HepG2 (cell line): ENCODE measurements at regions not wholly inside any gene's neighbourhood (a gene's known extent, or its start where the extent isn't known, plus 50 kb on each side); places are given as distances from the start of the nearest gene placed in this dataset.

Experiments used
- ATAC-seq: fragments of 200-7000 bp; cut with Tn5 transposase; 3 replicates; pipeline ENCODE4 v1.9.1; 2020; ENCODE audit warnings: mild to moderate bottlenecking, moderate library complexity
- BruUV-seq: library from RNA; stranded (reverse); fragments of 400-500 nt; replicated peaks from 2 replicates; lab custom pipeline; 2021; lab: Mats Ljungman, UMichigan
- CTCF ChIA-PET: fragments of 300-600 bp; formaldehyde crosslinking; extraction: SDS; loops from one replicate; lab custom pipeline; 2021; ENCODE audit warnings: low total read pairs, inconsistent platforms, low intra/inter-chr PET ratio; lab: Yijun Ruan, JAX
- POLR2A ChIA-PET: fragments of 350-600 bp; sonication (Branson Sonifier 250); formaldehyde crosslinking; loops from one replicate; lab custom pipeline; 2020; ENCODE audit warnings: antibody characterized with exemption, inconsistent platforms; lab: Yijun Ruan, JAX
- DNase-seq: peaks from one replicate; pipeline ENCODE4 v3.0.0-alpha.2; 2015; ENCODE audit warnings: low spot score
- FAIRE-seq: peaks from 3 replicates; lab custom pipeline; 2011; peaks lifted over from hg19 to GRCh38; lab: Jason Lieb, UNC
- H2AFZ ChIP-seq: one replicate; pipeline ENCODE4 v1.6.1; 2011; ENCODE audit warnings: low read length, inconsistent platforms
- H3K27ac ChIP-seq: fragments of 300-600 bp; 3 replicates; pipeline ENCODE4 v1.8.0; 2011; ENCODE audit warnings: mixed run types, mild to moderate bottlenecking, mixed read lengths, low read length, inconsistent platforms; ENCODE audit not compliant: insufficient read depth; ENCODE audit errors: extremely low read length
- H3K27me3 ChIP-seq, 2 experiments: fragments of 200-600 bp in 1 of 2; 2 replicates in 1 of 2; 3 replicates in 1 of 2; pipeline versions ENCODE4 v1.6.0 to v1.8.0; 2011; ENCODE audit warnings: low read length in 2 of 2, mild to moderate bottlenecking in 2 of 2, moderate library complexity in 2 of 2, inconsistent platforms in 1 of 2; ENCODE audit not compliant: insufficient read depth in 2 of 2, control insufficient read depth in 1 of 2
- H3K36me3 ChIP-seq, 2 experiments: fragments of 200-600 bp in 1 of 2; replicated peaks in 1 of 2; 2 replicates in 1 of 2; 3 replicates in 1 of 2; pipeline versions ENCODE4 v1.5.1 to v1.8.0; 2011; ENCODE audit warnings: low read length in 2 of 2, inconsistent platforms in 1 of 2; ENCODE audit not compliant: insufficient read depth in 2 of 2, control insufficient read depth in 1 of 2
- H3K4me1 ChIP-seq: 2 replicates; pipeline ENCODE4 v1.5.1; 2012; ENCODE audit warnings: low read length, inconsistent platforms; ENCODE audit not compliant: insufficient read depth
- H3K4me2 ChIP-seq: 2 replicates; pipeline ENCODE4 v1.6.0; 2011; ENCODE audit warnings: low read depth, low read length, inconsistent platforms
- H3K4me3 ChIP-seq, 3 experiments: fragments of 200-600 bp in 1 of 3; sonication (generic), shearing (Covaris generic) in 1 of 3; replicated peaks in 1 of 3; 2 replicates each; pipeline ENCODE4 v1.5.1; 2011 to 2016; ENCODE audit warnings: low read length in 3 of 3, inconsistent platforms in 2 of 3, low read depth in 2 of 3, mild to moderate bottlenecking in 2 of 3, control low read depth in 1 of 3, mixed read lengths in 1 of 3; ENCODE audit not compliant: insufficient read depth in 1 of 3
- H3K79me2 ChIP-seq: one replicate; pipeline ENCODE4 v1.6.1; 2011; ENCODE audit warnings: low read length, inconsistent platforms; ENCODE audit not compliant: insufficient read depth
- H3K9ac ChIP-seq: 2 replicates; pipeline ENCODE4 v1.6.0; 2011; ENCODE audit warnings: mild to moderate bottlenecking, low read depth, low read length, inconsistent platforms; ENCODE audit not compliant: insufficient read depth
- H3K9me3 ChIP-seq: 2 replicates; pipeline ENCODE4 v1.5.1; 2012; ENCODE audit warnings: mild to moderate bottlenecking, low read length
- H4K20me1 ChIP-seq: 2 replicates; pipeline ENCODE4 v1.6.0; 2011; ENCODE audit warnings: inconsistent platforms, mild to moderate bottlenecking, low read length, moderate library complexity; ENCODE audit not compliant: insufficient read depth
- AGO2 ChIP-seq: fragments of 200-400 bp; formaldehyde crosslinking; optimal IDR thresholded peaks from 2 replicates; pipeline ENCODE3; 2017; ENCODE audit warnings: mild to moderate bottlenecking, low read depth, low read length, moderate library complexity
- GFI1 ChIP-seq: sonication (generic); formaldehyde crosslinking; IDR thresholded peaks from 2 replicates; pipeline ENCODE4 v1.5.0; 2020; ENCODE audit warnings: missing genetic modification reagents, mild to moderate bottlenecking, borderline replicate concordance
- JUND ChIP-seq: sonication (generic); formaldehyde crosslinking; IDR thresholded peaks from 2 replicates; pipeline ENCODE4 v1.8.0; 2022; ENCODE audit warnings: mild to moderate bottlenecking, missing genetic modification reagents
- PRPF4 ChIP-seq: fragments of 200-400 bp; formaldehyde crosslinking; IDR thresholded peaks from 2 replicates; pipeline ENCODE4 v1.6.1; 2016; ENCODE audit warnings: low read length, low read depth; ENCODE audit not compliant: poor library complexity, severe bottlenecking
- SRSF4 ChIP-seq: fragments of 200-400 bp; formaldehyde crosslinking; IDR thresholded peaks from one replicate; pipeline ENCODE4 v1.6.1; 2018; ENCODE audit warnings: mild to moderate bottlenecking, low read depth, low read length, moderate library complexity; ENCODE audit not compliant: poor library complexity, severe bottlenecking
- TEAD2 ChIP-seq: sonication (generic); formaldehyde crosslinking; IDR thresholded peaks from 2 replicates; pipeline ENCODE4 v1.9.0; 2021; ENCODE audit warnings: missing genetic modification reagents
- ZBTB26 ChIP-seq: IDR thresholded peaks from 2 replicates; pipeline ENCODE4 v1.6.1; 2016; ENCODE audit warnings: missing compliant biosample characterization, missing genetic modification reagents, borderline replicate concordance
- ZBTB34 ChIP-seq: sonication (generic); formaldehyde crosslinking; IDR thresholded peaks from 2 replicates; pipeline ENCODE4 v1.8.0; 2022; ENCODE audit warnings: mild to moderate bottlenecking, missing genetic modification reagents
- ZFP41 ChIP-seq: sonication (generic); formaldehyde crosslinking; IDR thresholded peaks from 2 replicates; pipeline ENCODE4 v1.4.0; 2020; ENCODE audit warnings: mild to moderate bottlenecking, missing genetic modification reagents, borderline replicate concordance
- ZKSCAN1 ChIP-seq: fragments of 150-350 bp; IDR thresholded peaks from 2 replicates; pipeline ENCODE4 v1.6.1; 2014; ENCODE audit warnings: low read length
- ZMYM2 ChIP-seq: sonication (generic); formaldehyde crosslinking; IDR thresholded peaks from 2 replicates; pipeline ENCODE4 v1.8.0; 2022; ENCODE audit warnings: mild to moderate bottlenecking, missing genetic modification reagents
- ZNF770 ChIP-seq: sonication (generic); formaldehyde crosslinking; IDR thresholded peaks from 2 replicates; pipeline ENCODE4 v1.5.0; 2020; ENCODE audit warnings: mild to moderate bottlenecking, missing genetic modification reagents
- ZNF772 ChIP-seq: sonication (generic); formaldehyde crosslinking; IDR thresholded peaks from 2 replicates; pipeline ENCODE4 v1.5.0; 2020; ENCODE audit warnings: mild to moderate bottlenecking, missing genetic modification reagents
- WGBS: methylation state at CpG from one replicate; pipeline ENCODE4 v1.1.6; 2017; ENCODE audit warnings: low lambda C conversion rate; 5-methylcytosine and 5-hydroxymethylcytosine counted together
- in situ Hi-C: cut with HindIII; loops from 2 replicates; pipeline ENCODE4 v1.10.0; 2017; ENCODE audit warnings: low pct_unique_long_range_greater_than_20kb; ENCODE audit not compliant: extremely low pct_ligation_motif_present
- intact Hi-C: fragments of 100-400 bp; cut with micrococcal nuclease; formaldehyde crosslinking; loops from one replicate; pipeline ENCODE4 v1.10.0; 2022; ENCODE audit not compliant: unreplicated experiment

- Histone ChIP-seq H3K9ac (no peak overlapping the region), H3K4me2 (no peak overlapping the region), H3K27ac (no peak overlapping the region), H3K4me3 (no peak overlapping the region), H3K9me3 (no peaks in the 10 kb centered on the region), H3K27me3 (peaks cover 3 to 45% of the 10 kb centered on the region in 2 experiments; a peak in 4 of 5 replicates), H4K20me1 (no peaks in the 10 kb centered on the region), H3K4me1 (no peaks in the 10 kb centered on the region), H3K79me2 (no peaks in the 10 kb centered on the region), H3K36me3 (no peaks in the 10 kb centered on the region), H2AFZ (no peak overlapping the region)
- ATAC-seq (no peak), DNase-seq (no peak), FAIRE-seq (no peak)
- ChIA-PET CTCF (no interaction called here), POLR2A (no interaction called here)
- WGBS = 0% methylated on average over 3 of the region's 3 CpGs
- TF ChIP-seq ZNF772 (CRISPR knock-in tag) (no peak), ZFP41 (CRISPR knock-in tag) (no peak), JUND (CRISPR knock-in tag) (no peak), ZBTB34 (CRISPR knock-in tag) (no peak), TEAD2 (CRISPR knock-in tag) (no peak), ZMYM2 (no peak), SRSF4 (no peak)
- intact Hi-C loops = no loop called here
- no TSS peak for BruUV-seq
- in situ Hi-C loops = no loop called here
Measured at GRCh38 chr1:5709976-5710375, 282.2 kb downstream of the NPHP4 start.

- DNase-seq = no peak
- BruUV-seq = no TSS peak
- ChIA-PET CTCF (no interaction called here), POLR2A (no interaction called here)
- Histone ChIP-seq H3K9me3 (no peaks in the 10 kb centered on the region), H3K9ac (no peak overlapping the region), H3K27ac (no peak overlapping the region), H3K79me2 (no peaks in the 10 kb centered on the region), H3K4me1 (no peaks in the 10 kb centered on the region), H3K27me3 (peaks cover 4 to 48% of the 10 kb centered on the region in 2 experiments; a peak in 4 of 5 replicates), H3K4me3 (no peak overlapping the region), H3K4me2 (no peak overlapping the region), H4K20me1 (no peaks in the 10 kb centered on the region), H3K36me3 (no peaks in the 10 kb centered on the region), H2AFZ (no peak overlapping the region)
- intact Hi-C loops = no loop called here
- WGBS = 0% methylated on average over 5 of the region's 6 CpGs
- no peak for ATAC-seq
- in situ Hi-C loops = no loop called here
- FAIRE-seq = no peak
- TF ChIP-seq AGO2 = no peak
- no peak for TF ChIP-seq ZBTB26 (CRISPR knock-in tag)
- no peak for TF ChIP-seq ZNF770
- no peak for TF ChIP-seq ZKSCAN1
- TF ChIP-seq PRPF4 = no peak
- TF ChIP-seq GFI1 (CRISPR knock-in tag) = no peak
Measured at GRCh38 chr1:5709461-5709975, 282.7 kb downstream of the NPHP4 start.
